ENCODE measurements at regions not wholly inside any gene's neighbourhood (a gene's known extent, or its start where the extent isn't known, plus 50 kb on each side); places are given as distances from the start of the nearest gene placed in this dataset.
A peak's percentile ranks its signal among the peaks of the same experiment; 100 is the strongest.

DNA sequence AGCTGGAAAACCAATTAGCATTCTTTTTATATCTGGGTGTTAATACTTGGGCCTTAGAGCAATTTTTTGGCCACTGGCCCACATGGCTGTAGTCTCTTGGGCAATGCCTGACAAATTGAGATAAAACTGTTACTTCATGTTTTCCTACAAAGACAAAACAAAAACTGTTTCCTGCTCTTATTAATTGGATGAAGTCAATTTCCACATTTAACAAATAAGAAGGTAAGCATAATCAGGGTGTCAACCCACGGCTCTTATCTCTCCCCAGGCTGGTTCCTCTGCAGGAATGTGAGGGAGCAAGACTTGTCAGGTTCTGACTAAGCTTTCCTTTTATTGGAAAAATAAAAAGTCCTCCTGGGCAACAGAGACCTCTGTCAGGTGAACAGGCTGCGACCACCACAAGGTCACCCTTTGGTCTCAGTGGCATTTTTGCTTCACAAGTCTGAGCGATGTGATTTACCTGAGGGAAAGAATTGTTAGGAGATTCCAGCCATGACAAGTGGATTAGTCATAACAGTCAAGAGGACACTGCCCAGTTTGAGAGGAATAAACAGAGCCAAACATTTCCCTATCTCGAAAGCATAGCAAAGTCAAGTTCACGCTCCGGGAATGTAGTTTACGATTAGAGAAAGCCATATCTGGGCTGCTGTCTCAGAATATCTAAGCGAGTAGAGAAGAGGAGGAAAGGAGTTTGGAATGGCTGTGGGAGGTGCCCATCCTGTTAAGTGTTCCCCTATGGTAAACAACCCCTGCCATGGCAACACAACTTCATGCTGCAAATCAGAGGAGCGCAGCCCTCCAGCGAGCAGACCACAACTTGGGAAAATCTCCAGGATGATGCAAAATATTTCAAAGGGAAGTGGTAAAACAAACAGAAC is 144.4 kb downstream of the TES start:
- Histone ChIP-seq H3K27me3 (ENCODE audit: control insufficient read depth, insufficient read depth, low read length) (no peaks in the 10 kb centered on the region), H3K4me3 (ENCODE audit: low read depth in 2 of 2, low read length in 2 of 2) (peak overlapping the region; percentile 12 to 49), H3K27ac (ENCODE audit: low read length) (peak overlapping the region; percentile 100), H3K9me3 (ENCODE audit: control insufficient read depth, insufficient read depth, low read depth, low read length) (peaks cover 18% of the 10 kb centered on the region; the same call in 1 of the 2 replicates), H3K4me1 (ENCODE audit: control insufficient read depth, insufficient read depth, low read length) (peaks cover 49% of the 10 kb centered on the region), H3K36me3 (ENCODE audit: control insufficient read depth, insufficient read depth, low read length) (no peaks in the 10 kb centered on the region)
- CTCF ChIA-PET = interaction anchor here (0.6 to 1.1 kb wide), 2 partner anchors 69 to 202 kb away, joined by 3 read pairs; no protein-coding TSS in a partner anchor
- peak; percentile 92 for ATAC-seq
- POLR2A ChIA-PET = interaction anchor here (0.6 to 1.6 kb wide), 4 partner anchors 16 to 171 kb away, joined by 3 to 7 read pairs (median 4); partner anchors contain the start of gene CAV2
- in situ Hi-C loops (cut with HindIII; ENCODE audit: low pct_unique_long_range_greater_than_20kb, low sequenced_read_pairs) = no loop called here
- TSS peak; percentile 84 for BruUV-seq (replicated peaks)
- TF ChIP-seq POLR2AphosphoS5 (IDR thresholded peaks at IDR 0.05; ENCODE audit: low read depth, low read length) (peak; percentile 67; the same call in 1 of the 2 replicates), SIN3A (IDR thresholded peaks at IDR 0.05; ENCODE audit: borderline replicate concordance, insufficient read depth, low read depth, low read length) (peak; percentile 72), TCF7L2 (IDR thresholded peaks at IDR 0.05; ENCODE audit: low read depth, low read length) (peak; percentile 95)
- TF ChIP-seq, protein P1, sequence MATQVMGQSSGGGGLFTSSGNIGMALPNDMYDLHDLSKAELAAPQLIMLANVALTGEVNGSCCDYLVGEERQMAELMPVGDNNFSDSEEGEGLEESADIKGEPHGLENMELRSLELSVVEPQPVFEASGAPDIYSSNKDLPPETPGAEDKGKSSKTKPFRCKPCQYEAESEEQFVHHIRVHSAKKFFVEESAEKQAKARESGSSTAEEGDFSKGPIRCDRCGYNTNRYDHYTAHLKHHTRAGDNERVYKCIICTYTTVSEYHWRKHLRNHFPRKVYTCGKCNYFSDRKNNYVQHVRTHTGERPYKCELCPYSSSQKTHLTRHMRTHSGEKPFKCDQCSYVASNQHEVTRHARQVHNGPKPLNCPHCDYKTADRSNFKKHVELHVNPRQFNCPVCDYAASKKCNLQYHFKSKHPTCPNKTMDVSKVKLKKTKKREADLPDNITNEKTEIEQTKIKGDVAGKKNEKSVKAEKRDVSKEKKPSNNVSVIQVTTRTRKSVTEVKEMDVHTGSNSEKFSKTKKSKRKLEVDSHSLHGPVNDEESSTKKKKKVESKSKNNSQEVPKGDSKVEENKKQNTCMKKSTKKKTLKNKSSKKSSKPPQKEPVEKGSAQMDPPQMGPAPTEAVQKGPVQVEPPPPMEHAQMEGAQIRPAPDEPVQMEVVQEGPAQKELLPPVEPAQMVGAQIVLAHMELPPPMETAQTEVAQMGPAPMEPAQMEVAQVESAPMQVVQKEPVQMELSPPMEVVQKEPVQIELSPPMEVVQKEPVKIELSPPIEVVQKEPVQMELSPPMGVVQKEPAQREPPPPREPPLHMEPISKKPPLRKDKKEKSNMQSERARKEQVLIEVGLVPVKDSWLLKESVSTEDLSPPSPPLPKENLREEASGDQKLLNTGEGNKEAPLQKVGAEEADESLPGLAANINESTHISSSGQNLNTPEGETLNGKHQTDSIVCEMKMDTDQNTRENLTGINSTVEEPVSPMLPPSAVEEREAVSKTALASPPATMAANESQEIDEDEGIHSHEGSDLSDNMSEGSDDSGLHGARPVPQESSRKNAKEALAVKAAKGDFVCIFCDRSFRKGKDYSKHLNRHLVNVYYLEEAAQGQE (IDR thresholded peaks at IDR 0.05; ENCODE audit: insufficient read depth in 1 of 2, low read depth in 2 of 2, low read length in 1 of 2) = no peak
- TF ChIP-seq, protein P2, sequence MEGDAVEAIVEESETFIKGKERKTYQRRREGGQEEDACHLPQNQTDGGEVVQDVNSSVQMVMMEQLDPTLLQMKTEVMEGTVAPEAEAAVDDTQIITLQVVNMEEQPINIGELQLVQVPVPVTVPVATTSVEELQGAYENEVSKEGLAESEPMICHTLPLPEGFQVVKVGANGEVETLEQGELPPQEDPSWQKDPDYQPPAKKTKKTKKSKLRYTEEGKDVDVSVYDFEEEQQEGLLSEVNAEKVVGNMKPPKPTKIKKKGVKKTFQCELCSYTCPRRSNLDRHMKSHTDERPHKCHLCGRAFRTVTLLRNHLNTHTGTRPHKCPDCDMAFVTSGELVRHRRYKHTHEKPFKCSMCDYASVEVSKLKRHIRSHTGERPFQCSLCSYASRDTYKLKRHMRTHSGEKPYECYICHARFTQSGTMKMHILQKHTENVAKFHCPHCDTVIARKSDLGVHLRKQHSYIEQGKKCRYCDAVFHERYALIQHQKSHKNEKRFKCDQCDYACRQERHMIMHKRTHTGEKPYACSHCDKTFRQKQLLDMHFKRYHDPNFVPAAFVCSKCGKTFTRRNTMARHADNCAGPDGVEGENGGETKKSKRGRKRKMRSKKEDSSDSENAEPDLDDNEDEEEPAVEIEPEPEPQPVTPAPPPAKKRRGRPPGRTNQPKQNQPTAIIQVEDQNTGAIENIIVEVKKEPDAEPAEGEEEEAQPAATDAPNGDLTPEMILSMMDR (IDR thresholded peaks at IDR 0.05) = no peak
- intact Hi-C loops (cut with micrococcal nuclease; ENCODE audit: unreplicated experiment) = loop anchor here (2.0 to 10.0 kb wide), 6 partner anchors 82 to 230 kb away; partner anchors contain the start of gene CAV2
- DNase-seq (ENCODE audit: low read depth, low spot score) = peak; percentile 98

DNA sequence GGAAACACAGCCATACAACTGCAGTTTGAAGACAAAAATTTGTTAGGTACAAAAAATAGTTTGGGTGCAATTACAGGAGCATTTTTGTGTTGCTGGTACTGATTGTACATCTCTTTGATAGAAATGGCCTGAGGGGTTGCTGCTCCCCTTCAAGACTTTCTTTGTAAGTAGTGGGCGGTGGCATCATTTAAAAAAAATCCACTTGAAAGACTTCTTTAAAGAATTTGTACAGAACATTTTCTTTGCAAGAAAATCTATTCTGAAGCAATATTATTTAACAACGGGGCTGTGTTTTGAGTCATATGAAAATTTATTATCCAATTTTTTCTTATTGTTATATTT is 144.1 kb upstream of the CAV2 start:
- in situ Hi-C loops (cut with HindIII; ENCODE audit: low pct_unique_long_range_greater_than_20kb, low sequenced_read_pairs) = no loop called here

More for the DNA sequence above, 144.1 kb upstream of the CAV2 start:
- peaks cover 16% of the 10 kb centered on the region; the same call in 1 of the 2 replicates for H3K9me3 ChIP-seq (ENCODE audit: control insufficient read depth, insufficient read depth, low read depth, low read length)
- POLR2A ChIA-PET = no interaction called here
- H3K36me3 ChIP-seq (ENCODE audit: control insufficient read depth, insufficient read depth, low read length) = no peaks in the 10 kb centered on the region
- TSS peak; percentile 94 for BruUV-seq (replicated peaks)
- H3K4me1 ChIP-seq (ENCODE audit: control insufficient read depth, insufficient read depth, low read length) = peaks cover 49% of the 10 kb centered on the region
- H3K27me3 ChIP-seq (ENCODE audit: control insufficient read depth, insufficient read depth, low read length) = no peaks in the 10 kb centered on the region
- peak overlapping the region; percentile 100 for H3K27ac ChIP-seq (ENCODE audit: low read length)
- TF ChIP-seq SIN3A (IDR thresholded peaks at IDR 0.05; ENCODE audit: borderline replicate concordance, insufficient read depth, low read depth, low read length) (no peak), POLR2AphosphoS5 (IDR thresholded peaks at IDR 0.05; ENCODE audit: low read depth, low read length) (no peak), TCF7L2 (IDR thresholded peaks at IDR 0.05; ENCODE audit: low read depth, low read length) (no peak)
- TF ChIP-seq, protein P2 (IDR thresholded peaks at IDR 0.05) = no peak
- TF ChIP-seq, protein P1 (IDR thresholded peaks at IDR 0.05; ENCODE audit: insufficient read depth in 1 of 2, low read depth in 2 of 2, low read length in 1 of 2) = no peak
- CTCF ChIA-PET = no interaction called here
- intact Hi-C loops (cut with micrococcal nuclease; ENCODE audit: unreplicated experiment) = loop anchor here (2.0 to 10.0 kb wide), 6 partner anchors 83 to 229 kb away; partner anchors contain the start of gene CAV2
- ATAC-seq (peak; percentile 13), DNase-seq (ENCODE audit: low read depth, low spot score) (no peak)
- peak overlapping the region; percentile 12 to 49 for H3K4me3 ChIP-seq (ENCODE audit: low read depth in 2 of 2, low read length in 2 of 2)
